LNCAP (cell line): ENCODE measurements at regions not wholly inside any gene's neighbourhood (a gene's known extent, or its start where the extent isn't known, plus 50 kb on each side); places are given as distances from the start of the nearest gene placed in this dataset.

ENCODE experiments used
- CTCF ChIP-seq: fragments of 450-650 bp; IDR thresholded peaks from 2 replicates; pipeline ENCODE4 v1.5.1; 2017; ENCODE audit warnings: mild to moderate bottlenecking

GRCh38 chr2:2960441-2961133, 417.0 kb downstream of the EIPR1 start:
- TF ChIP-seq CTCF, result no peak

GRCh38 chr2:2950403-2950952, 427.1 kb downstream of the EIPR1 start:
- no peak for TF ChIP-seq CTCF

- no peak for TF ChIP-seq CTCF
Measured at GRCh38 chr2:2947406-2947805, 430.2 kb downstream of the EIPR1 start.

- TF ChIP-seq CTCF, result no peak
Measured at GRCh38 chr2:2942906-2943305, 434.7 kb downstream of the EIPR1 start.

- no peak for TF ChIP-seq CTCF
Measured at GRCh38 chr2:2942225-2942624, 435.4 kb downstream of the EIPR1 start.

GRCh38 chr2:2941205-2941604, 436.4 kb downstream of the EIPR1 start:
- no peak for TF ChIP-seq CTCF

GRCh38 chr2:2940702-2941101, 436.9 kb downstream of the EIPR1 start:
- TF ChIP-seq CTCF, result no peak
